IMR-90 (cell line): ENCODE measurements at regions not wholly inside any gene's neighbourhood (a gene's known extent, or its start where the extent isn't known, plus 50 kb on each side); places are given as distances from the start of the nearest gene placed in this dataset.
A peak's percentile ranks its signal among the peaks of the same experiment; 100 is the strongest.

Source experiments
- ATAC-seq: fragments of 200-7000 bp; cut with Tn5 transposase; 2 replicates; pipeline ENCODE4 v1.9.1; 2020; ENCODE audit warnings: low read depth, mild to moderate bottlenecking, moderate library complexity
- BruUV-seq: library from RNA; stranded (reverse); fragments of 400-500 nt; replicated peaks from 2 replicates; lab custom pipeline; 2021; lab: Mats Ljungman, UMichigan
- CTCF ChIA-PET: fragments of 300-600 bp; formaldehyde crosslinking; extraction: SDS; loops from one replicate; lab custom pipeline; 2021; ENCODE audit warnings: antibody characterized with exemption; lab: Yijun Ruan, JAX
- POLR2A ChIA-PET: fragments of 300-600 bp; sonication (Branson Sonifier 250); formaldehyde crosslinking; loops from one replicate; lab custom pipeline; 2022; ENCODE audit warnings: antibody characterized with exemption; ENCODE audit not compliant: unreplicated experiment; lab: Charles Lee
- DNase-seq: peaks from one replicate; pipeline ENCODE4 v3.0.0; 2013
- H2AFZ ChIP-seq: replicated peaks from 2 replicates; pipeline ENCODE3; 2013; ENCODE audit warnings: low read length, mild to moderate bottlenecking; ENCODE audit not compliant: poor library complexity
- H2AK5ac ChIP-seq: 2 replicates; pipeline ENCODE4 v1.6.1; 2013; ENCODE audit warnings: low read depth, low read length, inconsistent platforms
- H2AK9ac ChIP-seq: replicated peaks from 2 replicates; pipeline ENCODE3; 2013; ENCODE audit warnings: mild to moderate bottlenecking, low read depth, low read length, moderate library complexity; ENCODE audit not compliant: poor library complexity
- H2BK120ac ChIP-seq: 2 replicates; pipeline ENCODE4 v1.6.1; 2013; ENCODE audit warnings: low read depth, low read length, inconsistent platforms
- H2BK15ac ChIP-seq: 3 replicates; pipeline ENCODE4 v1.6.1; 2013; ENCODE audit warnings: low read depth, low read length, inconsistent platforms
- H2BK20ac ChIP-seq: 2 replicates; pipeline ENCODE4 v1.6.1; 2013; ENCODE audit warnings: low read depth, mild to moderate bottlenecking, inconsistent platforms, low read length, moderate library complexity
- H2BK5ac ChIP-seq: 2 replicates; pipeline ENCODE4 v1.6.1; 2013; ENCODE audit warnings: mild to moderate bottlenecking, low read depth, low read length, inconsistent platforms; ENCODE audit not compliant: poor library complexity, severe bottlenecking
- H3K14ac ChIP-seq: replicated peaks from 2 replicates; pipeline ENCODE4 v1.6.1; 2013; ENCODE audit warnings: low read depth, low read length, inconsistent platforms
- H3K18ac ChIP-seq: 2 replicates; pipeline ENCODE4 v1.6.1; 2013; ENCODE audit warnings: low read depth, low read length, control low read depth
- H3K23ac ChIP-seq: 2 replicates; pipeline ENCODE4 v1.6.1; 2013; ENCODE audit warnings: low read depth, low read length, inconsistent platforms
- H3K27ac ChIP-seq: 2 replicates; pipeline ENCODE4 v1.5.1; 2013; ENCODE audit warnings: mild to moderate bottlenecking, control low read depth, low read length; ENCODE audit not compliant: insufficient read depth
- H3K27me3 ChIP-seq: 2 replicates; pipeline ENCODE4 v1.6.1; 2013; ENCODE audit warnings: low read length; ENCODE audit not compliant: control insufficient read depth, insufficient read depth
- H3K36me3 ChIP-seq: 2 replicates; pipeline ENCODE4 v1.6.1; 2013; ENCODE audit warnings: low read length, mixed read lengths; ENCODE audit not compliant: control insufficient read depth, insufficient read depth
- H3K4ac ChIP-seq: 2 replicates; pipeline ENCODE4 v1.6.1; 2013; ENCODE audit warnings: low read depth, low read length, inconsistent platforms
- H3K4me1 ChIP-seq: 2 replicates; pipeline ENCODE4 v1.6.1; 2013; ENCODE audit warnings: low read length, mixed read lengths; ENCODE audit not compliant: control insufficient read depth, insufficient read depth
- H3K4me2 ChIP-seq: 2 replicates; pipeline ENCODE4 v1.6.1; 2013; ENCODE audit warnings: low read depth, mild to moderate bottlenecking, control low read depth, low read length, moderate library complexity
- H3K4me3 ChIP-seq: 2 replicates; pipeline ENCODE4 v1.5.1; 2013; ENCODE audit warnings: low read depth, mild to moderate bottlenecking, control low read depth, low read length, moderate library complexity; ENCODE audit not compliant: insufficient read depth
- H3K56ac ChIP-seq: 2 replicates; pipeline ENCODE4 v1.6.1; 2013; ENCODE audit warnings: low read length, inconsistent platforms; ENCODE audit not compliant: insufficient read depth; ENCODE audit errors: extremely low read depth
- H3K79me1 ChIP-seq, 2 experiments: 2 replicates each; pipeline ENCODE4 v1.6.1; 2013; ENCODE audit warnings: low read length in 2 of 2, inconsistent platforms in 1 of 2, low read depth in 1 of 2
- H3K9ac ChIP-seq: 2 replicates; pipeline ENCODE4 v1.6.1; 2013; ENCODE audit warnings: low read depth, low read length, control low read depth
- H3K9me1 ChIP-seq: 2 replicates; pipeline ENCODE4 v1.6.1; 2013; ENCODE audit warnings: low read length, inconsistent platforms; ENCODE audit not compliant: insufficient read depth
- H3K9me3 ChIP-seq: 2 replicates; pipeline ENCODE4 v1.6.1; 2013; ENCODE audit warnings: low read length; ENCODE audit not compliant: control insufficient read depth, insufficient read depth
- H4K20me1 ChIP-seq: 2 replicates; pipeline ENCODE4 v1.6.1; 2013; ENCODE audit warnings: low read length, inconsistent platforms; ENCODE audit not compliant: insufficient read depth
- H4K5ac ChIP-seq: 2 replicates; pipeline ENCODE4 v1.6.1; 2013; ENCODE audit warnings: mild to moderate bottlenecking, low read depth, low read length, control low read depth
- H4K8ac ChIP-seq, 2 experiments: 2 replicates each; pipeline ENCODE4 v1.6.1; 2013; ENCODE audit warnings: low read depth in 2 of 2, low read length in 2 of 2, control low read depth in 1 of 2, inconsistent platforms in 1 of 2
- H4K91ac ChIP-seq: 2 replicates; pipeline ENCODE4 v1.6.1; 2013; ENCODE audit warnings: low read depth, low read length, inconsistent platforms; ENCODE audit not compliant: insufficient read depth
- BHLHE40 ChIP-seq: fragments of 150-350 bp; IDR thresholded peaks from 2 replicates; pipeline ENCODE4 v1.6.1; 2016; ENCODE audit warnings: mild to moderate bottlenecking, low read depth, low read length
- MAFK ChIP-seq: IDR thresholded peaks from 2 replicates; pipeline ENCODE4 v1.6.1; 2012; ENCODE audit warnings: low read depth, low read length, improper control_type of control experiment
- RFX5 ChIP-seq: IDR thresholded peaks from 2 replicates; pipeline ENCODE4 v1.8.0; 2012; ENCODE audit warnings: low read depth, mild to moderate bottlenecking, low read length, moderate library complexity
- WGBS, 2 experiments: methylation state at CpG; one replicate each; pipeline versions ENCODE4 v1.1.5 to v1.1.7; 2013; ENCODE audit warnings: missing lambda C conversion rate in 2 of 2; ENCODE audit not compliant: insufficient read length in 1 of 2; ENCODE audit errors: extremely low coverage in 2 of 2; 5-methylcytosine and 5-hydroxymethylcytosine counted together
- dilution Hi-C: fragments of 300-500 bp; cut with HindIII; formaldehyde crosslinking; loops from one replicate; pipeline ENCODE4 v1.14.3; 2018; ENCODE audit warnings: low sequenced_read_pairs; ENCODE audit not compliant: unreplicated experiment
- in situ Hi-C: fragments of 300-500 bp; cut with MboI; formaldehyde crosslinking; loops from 3 replicates; pipeline ENCODE4 v1.14.3; 2019; ENCODE audit warnings: low sequenced_read_pairs, inconsistent platforms, mixed read lengths
- intact Hi-C: fragments of 100-400 bp; cut with micrococcal nuclease; formaldehyde crosslinking; loops from 2 replicates; pipeline ENCODE4 v1.10.0; 2022

GRCh38 chr3:106920609-106921008 lies 456.6 kb upstream of the CCDC54 start:
- no peak overlapping the region for H3K56ac ChIP-seq
- H2AK9ac ChIP-seq: no peak overlapping the region
- WGBS, 2 experiments: no CpG with 5 or more reads among the region's 3 CpGs
- dilution Hi-C loops: no loop called here
- H3K9me3 ChIP-seq: no peaks in the 10 kb centered on the region
- H3K9ac ChIP-seq: no peak overlapping the region
- no peak overlapping the region for H4K8ac ChIP-seq
- in situ Hi-C loops: no loop called here
- DNase-seq (no peak), ATAC-seq (no peak)
- no peak overlapping the region for H2BK15ac ChIP-seq
- no peak overlapping the region for H3K27ac ChIP-seq
- intact Hi-C loops: no loop called here
- no peak overlapping the region for H2AK5ac ChIP-seq
- H3K4me1 ChIP-seq: no peaks in the 10 kb centered on the region
- POLR2A ChIA-PET: no interaction called here
- H2AFZ ChIP-seq: no peak overlapping the region
- H3K36me3 ChIP-seq: no peaks in the 10 kb centered on the region
- CTCF ChIA-PET: no interaction called here
- no TSS peak for BruUV-seq
- TF ChIP-seq RFX5: no peak
- no peak for TF ChIP-seq BHLHE40
- TF ChIP-seq MAFK: peak; percentile 75
- H3K23ac ChIP-seq: no peak overlapping the region
- no peak overlapping the region for H3K14ac ChIP-seq
- H2BK5ac ChIP-seq: no peak overlapping the region
- no peak overlapping the region for H2BK20ac ChIP-seq
- H3K79me1 ChIP-seq: no peaks in the 10 kb centered on the region
- H4K20me1 ChIP-seq: no peaks in the 10 kb centered on the region
- no peaks in the 10 kb centered on the region for H3K27me3 ChIP-seq
- H3K4me3 ChIP-seq: no peak overlapping the region
- H3K4me2 ChIP-seq: no peak overlapping the region
- no peak overlapping the region for H4K91ac ChIP-seq
- H3K18ac ChIP-seq: no peak overlapping the region
- H3K4ac ChIP-seq: no peak overlapping the region
- no peak overlapping the region for H2BK120ac ChIP-seq
- H3K9me1 ChIP-seq: no peaks in the 10 kb centered on the region
- no peak overlapping the region for H4K5ac ChIP-seq
